Calu3 (cell line): ENCODE measurements at regions not wholly inside any gene's neighbourhood (a gene's known extent, or its start where the extent isn't known, plus 50 kb on each side); places are given as distances from the start of the nearest gene placed in this dataset.

Experiments
- BruUV-seq: library from RNA; stranded (reverse); fragments of 400-500 nt; replicated peaks from 2 replicates; lab custom pipeline; 2021; lab: Mats Ljungman, UMichigan
- CTCF ChIA-PET: fragments of 300-600 bp; sonication (Branson Sonifier 250); formaldehyde crosslinking; loops from one replicate; lab custom pipeline; 2022; ENCODE audit warnings: antibody characterized with exemption; lab: Charles Lee
- DNase-seq: peaks from one replicate; pipeline ENCODE4 v3.0.0; 2022
- H3K27ac Mint-ChIP-seq: one replicate; pipeline ENCODE4 v1.8.0; 2022; ENCODE audit warnings: mixed read lengths; ENCODE audit not compliant: unreplicated experiment
- H3K27me3 Mint-ChIP-seq: one replicate; pipeline ENCODE4 v1.8.0; 2022; ENCODE audit warnings: mixed read lengths; ENCODE audit not compliant: unreplicated experiment
- H3K36me3 Mint-ChIP-seq: one replicate; pipeline ENCODE4 v1.8.0; 2022; ENCODE audit warnings: mild to moderate bottlenecking, moderate library complexity, mixed read lengths; ENCODE audit not compliant: insufficient read depth, unreplicated experiment
- H3K4me1 Mint-ChIP-seq: one replicate; pipeline ENCODE4 v1.8.0; 2022; ENCODE audit warnings: mild to moderate bottlenecking, low read depth, mixed read lengths; ENCODE audit not compliant: unreplicated experiment
- H3K4me3 Mint-ChIP-seq: one replicate; pipeline ENCODE4 v1.8.0; 2022; ENCODE audit warnings: mild to moderate bottlenecking, low read depth, moderate library complexity, mixed read lengths; ENCODE audit not compliant: unreplicated experiment
- H3K9me3 Mint-ChIP-seq: one replicate; pipeline ENCODE4 v1.8.0; 2022; ENCODE audit warnings: low read depth, mixed read lengths; ENCODE audit not compliant: unreplicated experiment
- CTCF ChIP-seq: fragments of 200-600 bp; IDR thresholded peaks from one replicate; pipeline ENCODE4 v1.8.0; 2022; ENCODE audit warnings: antibody characterized with exemption; ENCODE audit not compliant: unreplicated experiment
- intact Hi-C: fragments of 100-400 bp; cut with micrococcal nuclease; formaldehyde crosslinking; loops from one replicate; pipeline ENCODE4 v1.10.0; 2022; ENCODE audit not compliant: unreplicated experiment

- CTCF ChIA-PET: no interaction called here
- H3K4me3 Mint-ChIP-seq: no peak overlapping the region
- H3K9me3 Mint-ChIP-seq: peaks cover 6% of the 10 kb centered on the region
- no peak overlapping the region for H3K27ac Mint-ChIP-seq
- intact Hi-C loops: no loop called here
- H3K4me1 Mint-ChIP-seq: peaks cover 10% of the 10 kb centered on the region
- no peaks in the 10 kb centered on the region for H3K27me3 Mint-ChIP-seq
- no peaks in the 10 kb centered on the region for H3K36me3 Mint-ChIP-seq
- no peak for DNase-seq
- no TSS peak for BruUV-seq
- no peak for TF ChIP-seq CTCF
Measured at GRCh38 chr5:121144764-121145163, 680.7 kb downstream of the PRR16 start.

- Mint-ChIP-seq H3K4me1 (no peaks in the 10 kb centered on the region), H3K27ac (no peak overlapping the region), H3K9me3 (no peaks in the 10 kb centered on the region), H3K4me3 (no peak overlapping the region), H3K36me3 (no peaks in the 10 kb centered on the region), H3K27me3 (no peaks in the 10 kb centered on the region)
- no peak for DNase-seq
- intact Hi-C loops: no loop called here
- CTCF ChIA-PET: no interaction called here
- no peak for TF ChIP-seq CTCF
- BruUV-seq: no TSS peak
Measured at GRCh38 chr5:121151534-121151933, 687.4 kb downstream of the PRR16 start.

- Mint-ChIP-seq H3K9me3 (no peaks in the 10 kb centered on the region), H3K27ac (no peak overlapping the region), H3K27me3 (no peaks in the 10 kb centered on the region), H3K36me3 (no peaks in the 10 kb centered on the region), H3K4me1 (no peaks in the 10 kb centered on the region), H3K4me3 (no peak overlapping the region)
- intact Hi-C loops: no loop called here
- CTCF ChIA-PET: no interaction called here
- DNase-seq: no peak
- BruUV-seq: no TSS peak
- TF ChIP-seq CTCF: no peak
Measured at GRCh38 chr5:121152411-121152810, 688.3 kb downstream of the PRR16 start.

- DNase-seq: no peak
- CTCF ChIA-PET: no interaction called here
- H3K27ac Mint-ChIP-seq: no peak overlapping the region
- intact Hi-C loops: no loop called here
- H3K4me3 Mint-ChIP-seq: no peak overlapping the region
- no peaks in the 10 kb centered on the region for H3K4me1 Mint-ChIP-seq
- BruUV-seq: no TSS peak
- TF ChIP-seq CTCF: no peak
- no peaks in the 10 kb centered on the region for H3K27me3 Mint-ChIP-seq
- H3K36me3 Mint-ChIP-seq: no peaks in the 10 kb centered on the region
- no peaks in the 10 kb centered on the region for H3K9me3 Mint-ChIP-seq
Measured at GRCh38 chr5:121156565-121156964, 692.5 kb downstream of the PRR16 start.

GRCh38 chr5:121158451-121158850, 693.2 kb upstream of the FTMT start:
- no peak for TF ChIP-seq CTCF
- Mint-ChIP-seq H3K27ac (no peak overlapping the region), H3K9me3 (no peaks in the 10 kb centered on the region)

More at GRCh38 chr5:121158451-121158850, 693.2 kb upstream of the FTMT start:
- Mint-ChIP-seq H3K27me3 (no peaks in the 10 kb centered on the region), H3K4me3 (no peak overlapping the region), H3K36me3 (no peaks in the 10 kb centered on the region), H3K4me1 (no peaks in the 10 kb centered on the region)
- intact Hi-C loops: no loop called here
- BruUV-seq: no TSS peak
- CTCF ChIA-PET: no interaction called here
- DNase-seq: no peak
